Esophagus squamous epithelium (tissue), 4 donors: ENCODE measurements at regions not wholly inside any gene's neighbourhood (a gene's known extent, or its start where the extent isn't known, plus 50 kb on each side); places are given as distances from the start of the nearest gene placed in this dataset.

Experiments
- POLR2A ChIP-seq, 4 donors: fragments of 450-650 bp; IDR thresholded peaks; one replicate each; pipeline ENCODE4 v1.6.1; 2017; ENCODE audit warnings: antibody characterized with exemption in 4 of 4, mild to moderate bottlenecking in 4 of 4, moderate library complexity in 3 of 4
- TF ChIP-seq, protein P1 (sequence below), 6 experiments: fragments of 450-650 bp in 4 of 6; fragments of 200-600 bp in 2 of 6; sonication (generic) in 2 of 6; IDR thresholded peaks; one replicate each; pipeline ENCODE4 v1.5.1; 2016 to 2019; ENCODE audit warnings: antibody characterized with exemption in 6 of 6, mild to moderate bottlenecking in 4 of 6, moderate library complexity in 4 of 6

DNA sequence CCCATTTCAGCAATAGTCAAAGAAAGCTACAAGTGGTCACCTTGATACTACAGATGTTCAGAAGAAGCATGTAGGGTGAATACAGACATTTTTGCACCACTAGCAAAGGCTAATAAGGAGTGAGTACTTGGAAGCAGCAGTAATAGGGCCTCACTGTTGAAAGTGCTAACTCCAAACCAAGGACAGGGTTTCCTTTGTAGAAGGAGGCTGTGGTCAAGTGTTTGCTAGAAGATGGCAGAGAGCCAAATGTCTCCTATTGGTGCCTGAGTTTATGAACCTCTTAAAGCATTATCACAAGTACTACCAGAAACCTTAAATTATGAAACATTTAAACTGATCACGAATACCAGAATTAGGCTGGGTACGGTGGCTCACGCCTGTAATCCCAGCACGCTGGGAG lies 308.1 kb downstream of the ZEB2 start:
- no peak for TF ChIP-seq POLR2A (IDR thresholded peaks at IDR 0.05)
- TF ChIP-seq, protein P1, sequence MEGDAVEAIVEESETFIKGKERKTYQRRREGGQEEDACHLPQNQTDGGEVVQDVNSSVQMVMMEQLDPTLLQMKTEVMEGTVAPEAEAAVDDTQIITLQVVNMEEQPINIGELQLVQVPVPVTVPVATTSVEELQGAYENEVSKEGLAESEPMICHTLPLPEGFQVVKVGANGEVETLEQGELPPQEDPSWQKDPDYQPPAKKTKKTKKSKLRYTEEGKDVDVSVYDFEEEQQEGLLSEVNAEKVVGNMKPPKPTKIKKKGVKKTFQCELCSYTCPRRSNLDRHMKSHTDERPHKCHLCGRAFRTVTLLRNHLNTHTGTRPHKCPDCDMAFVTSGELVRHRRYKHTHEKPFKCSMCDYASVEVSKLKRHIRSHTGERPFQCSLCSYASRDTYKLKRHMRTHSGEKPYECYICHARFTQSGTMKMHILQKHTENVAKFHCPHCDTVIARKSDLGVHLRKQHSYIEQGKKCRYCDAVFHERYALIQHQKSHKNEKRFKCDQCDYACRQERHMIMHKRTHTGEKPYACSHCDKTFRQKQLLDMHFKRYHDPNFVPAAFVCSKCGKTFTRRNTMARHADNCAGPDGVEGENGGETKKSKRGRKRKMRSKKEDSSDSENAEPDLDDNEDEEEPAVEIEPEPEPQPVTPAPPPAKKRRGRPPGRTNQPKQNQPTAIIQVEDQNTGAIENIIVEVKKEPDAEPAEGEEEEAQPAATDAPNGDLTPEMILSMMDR (IDR thresholded peaks at IDR 0.05) = no peak
